ENCODE measurements at regions not wholly inside any gene's neighbourhood (a gene's known extent, or its start where the extent isn't known, plus 50 kb on each side); places are given as distances from the start of the nearest gene placed in this dataset.
"Not testable (repeated sequence)": the region's sequence is repeated elsewhere in the genome, so short reads cannot be mapped to it uniquely, and the experiment has no call there.

DNA sequence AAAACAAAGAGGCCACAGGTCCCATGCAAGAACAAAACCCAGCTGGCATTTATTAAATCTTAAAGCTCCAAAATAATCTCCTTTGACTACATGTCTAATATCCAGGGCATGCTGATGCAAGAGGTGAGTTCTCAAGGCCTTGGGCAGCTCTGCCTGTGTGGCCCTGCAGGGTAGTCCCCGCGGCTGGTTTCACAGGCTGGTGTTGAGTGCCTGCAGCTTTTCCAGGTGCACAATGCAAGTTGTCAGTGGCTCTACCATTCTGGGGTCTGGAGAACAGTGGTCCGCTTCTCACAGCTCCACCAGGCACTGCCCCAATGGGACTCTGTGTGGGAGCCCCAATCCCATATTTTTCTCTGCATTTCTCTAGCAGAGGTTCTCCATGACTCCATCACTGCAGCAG lies 54.4 kb upstream of the HCN1 start:
- FAIRE-seq: no peak
- CTCF ChIA-PET: no interaction called here

DNA sequence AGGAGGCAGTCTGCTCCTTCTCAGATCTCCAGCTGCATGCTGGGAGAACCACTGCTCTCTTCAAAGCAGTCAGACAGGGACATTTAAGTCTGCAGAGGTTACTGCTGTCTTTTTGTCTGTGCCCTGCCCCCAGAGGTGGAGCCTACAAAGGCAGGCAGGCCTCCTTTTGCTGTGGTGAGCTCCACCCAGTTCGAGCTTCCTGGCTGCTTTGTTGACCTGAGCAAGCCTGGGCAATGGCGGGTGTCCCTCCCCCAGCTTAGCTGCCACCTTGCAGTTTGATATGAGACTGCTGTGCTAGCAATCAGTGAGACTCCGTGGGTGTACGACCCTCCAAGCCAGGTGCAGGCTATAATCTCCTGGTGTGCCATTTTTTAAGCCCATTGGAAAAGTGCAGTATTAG lies 52.3 kb upstream of the HCN1 start:
- FAIRE-seq; dilution Hi-C loops (cut with MboI; ENCODE audit: extremely low pct_ligation_motif_present, low sequenced_read_pairs): not testable (repeated sequence)

More for the DNA sequence above, 54.4 kb upstream of the HCN1 start:
- dilution Hi-C loops (cut with MboI; ENCODE audit: extremely low pct_ligation_motif_present, low sequenced_read_pairs) (no loop called here), intact Hi-C loops (cut with micrococcal nuclease) (no loop called here)
- Histone ChIP-seq H3K4me2 (ENCODE audit: insufficient read depth, low read length) (no peak overlapping the region), H4K20me1 (replicated peaks; ENCODE audit: control insufficient read depth, extremely low read depth, insufficient read depth, low read length) (no peaks in the 10 kb centered on the region), H2AFZ (ENCODE audit: low read depth, low read length) (no peak overlapping the region), H3K27ac (ENCODE audit: insufficient read depth, low read depth, low read length) (no peak overlapping the region), H3K9me3 (replicated peaks; ENCODE audit: control insufficient read depth, insufficient read depth, low read length) (peaks cover 3% of the 10 kb centered on the region), H3K9me1 (replicated peaks; ENCODE audit: control insufficient read depth, extremely low read depth, insufficient read depth, low read length) (no peaks in the 10 kb centered on the region), H3K4me1 (ENCODE audit: control insufficient read depth, extremely low read depth, insufficient read depth, low read length) (no peaks in the 10 kb centered on the region), H3K36me3 (ENCODE audit: control insufficient read depth in 2 of 2, extremely low read depth in 1 of 2, insufficient read depth in 2 of 2, low read length in 2 of 2) (no peaks in the 10 kb centered on the region), H3K79me2 (ENCODE audit: control insufficient read depth, insufficient read depth, low read length) (no peaks in the 10 kb centered on the region), H3K4me3 (replicated peaks in 1 of 3; ENCODE audit: insufficient read depth in 1 of 3, low read depth in 1 of 3, low read length in 3 of 3) (no peak overlapping the region), H3K27me3 (ENCODE audit: control insufficient read depth in 2 of 2, insufficient read depth in 2 of 2, low read length in 2 of 2) (no peaks in the 10 kb centered on the region), H3K9ac (replicated peaks; ENCODE audit: extremely low read depth, insufficient read depth, low read length) (no peak overlapping the region)
- TF ChIP-seq MYC (IDR thresholded peaks at IDR 0.05; ENCODE audit: low read depth, low read length): no peak
- TF ChIP-seq FOS (IDR thresholded peaks at IDR 0.05; ENCODE audit: borderline replicate concordance, insufficient read depth, low read length): no peak
- TF ChIP-seq, protein P1, sequence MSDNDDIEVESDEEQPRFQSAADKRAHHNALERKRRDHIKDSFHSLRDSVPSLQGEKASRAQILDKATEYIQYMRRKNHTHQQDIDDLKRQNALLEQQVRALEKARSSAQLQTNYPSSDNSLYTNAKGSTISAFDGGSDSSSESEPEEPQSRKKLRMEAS (IDR thresholded peaks at IDR 0.05; ENCODE audit: insufficient read depth, insufficient read length): no peak
- no peak for TF ChIP-seq JUN (IDR thresholded peaks at IDR 0.05; ENCODE audit: borderline replicate concordance, insufficient read depth, insufficient read length, low read depth)
- TF ChIP-seq, protein P2, sequence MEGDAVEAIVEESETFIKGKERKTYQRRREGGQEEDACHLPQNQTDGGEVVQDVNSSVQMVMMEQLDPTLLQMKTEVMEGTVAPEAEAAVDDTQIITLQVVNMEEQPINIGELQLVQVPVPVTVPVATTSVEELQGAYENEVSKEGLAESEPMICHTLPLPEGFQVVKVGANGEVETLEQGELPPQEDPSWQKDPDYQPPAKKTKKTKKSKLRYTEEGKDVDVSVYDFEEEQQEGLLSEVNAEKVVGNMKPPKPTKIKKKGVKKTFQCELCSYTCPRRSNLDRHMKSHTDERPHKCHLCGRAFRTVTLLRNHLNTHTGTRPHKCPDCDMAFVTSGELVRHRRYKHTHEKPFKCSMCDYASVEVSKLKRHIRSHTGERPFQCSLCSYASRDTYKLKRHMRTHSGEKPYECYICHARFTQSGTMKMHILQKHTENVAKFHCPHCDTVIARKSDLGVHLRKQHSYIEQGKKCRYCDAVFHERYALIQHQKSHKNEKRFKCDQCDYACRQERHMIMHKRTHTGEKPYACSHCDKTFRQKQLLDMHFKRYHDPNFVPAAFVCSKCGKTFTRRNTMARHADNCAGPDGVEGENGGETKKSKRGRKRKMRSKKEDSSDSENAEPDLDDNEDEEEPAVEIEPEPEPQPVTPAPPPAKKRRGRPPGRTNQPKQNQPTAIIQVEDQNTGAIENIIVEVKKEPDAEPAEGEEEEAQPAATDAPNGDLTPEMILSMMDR (IDR thresholded peaks at IDR 0.05; ENCODE audit: extremely low read depth in 1 of 2, insufficient read depth in 1 of 2, low read depth in 1 of 2, low read length in 2 of 2): no peak
- no peak for TF ChIP-seq POLR2AphosphoS5 (IDR thresholded peaks at IDR 0.05; ENCODE audit: insufficient read depth, low read depth, low read length)
- no peak for TF ChIP-seq POLR2A (IDR thresholded peaks at IDR 0.05; ENCODE audit: low read depth, low read length)
- POLR2A ChIA-PET: no interaction called here
- no peak for DNase-seq (ENCODE audit: low read depth, low spot score)
- BruUV-seq (replicated peaks): no TSS peak

More for the DNA sequence above, 52.3 kb upstream of the HCN1 start:
- H3K36me3 ChIP-seq (ENCODE audit: control insufficient read depth in 2 of 2, extremely low read depth in 1 of 2, insufficient read depth in 2 of 2, low read length in 2 of 2); H3K27ac ChIP-seq (ENCODE audit: insufficient read depth, low read depth, low read length); H3K79me2 ChIP-seq (ENCODE audit: control insufficient read depth, insufficient read depth, low read length); POLR2A ChIA-PET; CTCF ChIA-PET; intact Hi-C loops (cut with micrococcal nuclease); H3K9ac ChIP-seq (replicated peaks; ENCODE audit: extremely low read depth, insufficient read depth, low read length); H3K27me3 ChIP-seq (ENCODE audit: control insufficient read depth in 2 of 2, insufficient read depth in 2 of 2, low read length in 2 of 2); H3K4me1 ChIP-seq (ENCODE audit: control insufficient read depth, extremely low read depth, insufficient read depth, low read length); H3K9me3 ChIP-seq (replicated peaks; ENCODE audit: control insufficient read depth, insufficient read depth, low read length); H3K4me2 ChIP-seq (ENCODE audit: insufficient read depth, low read length); H4K20me1 ChIP-seq (replicated peaks; ENCODE audit: control insufficient read depth, extremely low read depth, insufficient read depth, low read length); H2AFZ ChIP-seq (ENCODE audit: low read depth, low read length); H3K4me3 ChIP-seq (replicated peaks in 1 of 3; ENCODE audit: insufficient read depth in 1 of 3, low read depth in 1 of 3, low read length in 3 of 3); H3K9me1 ChIP-seq (replicated peaks; ENCODE audit: control insufficient read depth, extremely low read depth, insufficient read depth, low read length); BruUV-seq (replicated peaks); DNase-seq (ENCODE audit: low read depth, low spot score): not testable (repeated sequence)

All from endothelial cell of umbilical vein (primary cell).